IMR-90 (cell line): ENCODE measurements at regions not wholly inside any gene's neighbourhood (a gene's known extent, or its start where the extent isn't known, plus 50 kb on each side); places are given as distances from the start of the nearest gene placed in this dataset.

Experiments used
- ATAC-seq: fragments of 200-7000 bp; cut with Tn5 transposase; 2 replicates; pipeline ENCODE4 v1.9.1; 2020; ENCODE audit warnings: low read depth, mild to moderate bottlenecking, moderate library complexity
- BruUV-seq: library from RNA; stranded (reverse); fragments of 400-500 nt; replicated peaks from 2 replicates; lab custom pipeline; 2021; lab: Mats Ljungman, UMichigan
- CTCF ChIA-PET: fragments of 300-600 bp; formaldehyde crosslinking; extraction: SDS; loops from one replicate; lab custom pipeline; 2021; ENCODE audit warnings: antibody characterized with exemption; lab: Yijun Ruan, JAX
- POLR2A ChIA-PET: fragments of 300-600 bp; sonication (Branson Sonifier 250); formaldehyde crosslinking; loops from one replicate; lab custom pipeline; 2022; ENCODE audit warnings: antibody characterized with exemption; ENCODE audit not compliant: unreplicated experiment; lab: Charles Lee
- DNase-seq: peaks from one replicate; pipeline ENCODE4 v3.0.0; 2013
- H2AFZ ChIP-seq: replicated peaks from 2 replicates; pipeline ENCODE3; 2013; ENCODE audit warnings: low read length, mild to moderate bottlenecking; ENCODE audit not compliant: poor library complexity
- H2AK5ac ChIP-seq: 2 replicates; pipeline ENCODE4 v1.6.1; 2013; ENCODE audit warnings: low read depth, low read length, inconsistent platforms
- H2AK9ac ChIP-seq: replicated peaks from 2 replicates; pipeline ENCODE3; 2013; ENCODE audit warnings: mild to moderate bottlenecking, low read depth, low read length, moderate library complexity; ENCODE audit not compliant: poor library complexity
- H2BK120ac ChIP-seq: 2 replicates; pipeline ENCODE4 v1.6.1; 2013; ENCODE audit warnings: low read depth, low read length, inconsistent platforms
- H2BK15ac ChIP-seq: 3 replicates; pipeline ENCODE4 v1.6.1; 2013; ENCODE audit warnings: low read depth, low read length, inconsistent platforms
- H2BK20ac ChIP-seq: 2 replicates; pipeline ENCODE4 v1.6.1; 2013; ENCODE audit warnings: low read depth, mild to moderate bottlenecking, inconsistent platforms, low read length, moderate library complexity
- H2BK5ac ChIP-seq: 2 replicates; pipeline ENCODE4 v1.6.1; 2013; ENCODE audit warnings: mild to moderate bottlenecking, low read depth, low read length, inconsistent platforms; ENCODE audit not compliant: poor library complexity, severe bottlenecking
- H3K14ac ChIP-seq: replicated peaks from 2 replicates; pipeline ENCODE4 v1.6.1; 2013; ENCODE audit warnings: low read depth, low read length, inconsistent platforms
- H3K18ac ChIP-seq: 2 replicates; pipeline ENCODE4 v1.6.1; 2013; ENCODE audit warnings: low read depth, low read length, control low read depth
- H3K23ac ChIP-seq: 2 replicates; pipeline ENCODE4 v1.6.1; 2013; ENCODE audit warnings: low read depth, low read length, inconsistent platforms
- H3K27ac ChIP-seq: 2 replicates; pipeline ENCODE4 v1.5.1; 2013; ENCODE audit warnings: mild to moderate bottlenecking, control low read depth, low read length; ENCODE audit not compliant: insufficient read depth
- H3K27me3 ChIP-seq: 2 replicates; pipeline ENCODE4 v1.6.1; 2013; ENCODE audit warnings: low read length; ENCODE audit not compliant: control insufficient read depth, insufficient read depth
- H3K36me3 ChIP-seq: 2 replicates; pipeline ENCODE4 v1.6.1; 2013; ENCODE audit warnings: low read length, mixed read lengths; ENCODE audit not compliant: control insufficient read depth, insufficient read depth
- H3K4ac ChIP-seq: 2 replicates; pipeline ENCODE4 v1.6.1; 2013; ENCODE audit warnings: low read depth, low read length, inconsistent platforms
- H3K4me1 ChIP-seq: 2 replicates; pipeline ENCODE4 v1.6.1; 2013; ENCODE audit warnings: low read length, mixed read lengths; ENCODE audit not compliant: control insufficient read depth, insufficient read depth
- H3K4me2 ChIP-seq: 2 replicates; pipeline ENCODE4 v1.6.1; 2013; ENCODE audit warnings: low read depth, mild to moderate bottlenecking, control low read depth, low read length, moderate library complexity
- H3K4me3 ChIP-seq: 2 replicates; pipeline ENCODE4 v1.5.1; 2013; ENCODE audit warnings: low read depth, mild to moderate bottlenecking, control low read depth, low read length, moderate library complexity; ENCODE audit not compliant: insufficient read depth
- H3K56ac ChIP-seq: 2 replicates; pipeline ENCODE4 v1.6.1; 2013; ENCODE audit warnings: low read length, inconsistent platforms; ENCODE audit not compliant: insufficient read depth; ENCODE audit errors: extremely low read depth
- H3K79me1 ChIP-seq, 2 experiments: 2 replicates each; pipeline ENCODE4 v1.6.1; 2013; ENCODE audit warnings: low read length in 2 of 2, inconsistent platforms in 1 of 2, low read depth in 1 of 2
- H3K9ac ChIP-seq: 2 replicates; pipeline ENCODE4 v1.6.1; 2013; ENCODE audit warnings: low read depth, low read length, control low read depth
- H3K9me1 ChIP-seq: 2 replicates; pipeline ENCODE4 v1.6.1; 2013; ENCODE audit warnings: low read length, inconsistent platforms; ENCODE audit not compliant: insufficient read depth
- H3K9me3 ChIP-seq: 2 replicates; pipeline ENCODE4 v1.6.1; 2013; ENCODE audit warnings: low read length; ENCODE audit not compliant: control insufficient read depth, insufficient read depth
- H4K20me1 ChIP-seq: 2 replicates; pipeline ENCODE4 v1.6.1; 2013; ENCODE audit warnings: low read length, inconsistent platforms; ENCODE audit not compliant: insufficient read depth
- H4K5ac ChIP-seq: 2 replicates; pipeline ENCODE4 v1.6.1; 2013; ENCODE audit warnings: mild to moderate bottlenecking, low read depth, low read length, control low read depth
- H4K8ac ChIP-seq, 2 experiments: 2 replicates each; pipeline ENCODE4 v1.6.1; 2013; ENCODE audit warnings: low read depth in 2 of 2, low read length in 2 of 2, control low read depth in 1 of 2, inconsistent platforms in 1 of 2
- H4K91ac ChIP-seq: 2 replicates; pipeline ENCODE4 v1.6.1; 2013; ENCODE audit warnings: low read depth, low read length, inconsistent platforms; ENCODE audit not compliant: insufficient read depth
- BHLHE40 ChIP-seq: fragments of 150-350 bp; IDR thresholded peaks from 2 replicates; pipeline ENCODE4 v1.6.1; 2016; ENCODE audit warnings: mild to moderate bottlenecking, low read depth, low read length
- CEBPB ChIP-seq: IDR thresholded peaks from 2 replicates; pipeline ENCODE4 v1.6.1; 2012; ENCODE audit warnings: low read depth, low read length, improper control_type of control experiment
- CHD1 ChIP-seq: IDR thresholded peaks from 2 replicates; pipeline ENCODE4 v1.6.1; 2012; ENCODE audit warnings: low read depth, low read length, improper control_type of control experiment
- CTCF ChIP-seq: conservative IDR thresholded peaks from 2 replicates; pipeline ENCODE4 v1.5.1; 2012; ENCODE audit warnings: mild to moderate bottlenecking, low read depth, low read length, improper control_type of control experiment
- ELK1 ChIP-seq: fragments of 150-350 bp; IDR thresholded peaks from 2 replicates; pipeline ENCODE4 v1.6.1; 2016; ENCODE audit warnings: low read depth, mild to moderate bottlenecking, low read length, moderate library complexity, borderline replicate concordance
- FOS ChIP-seq: fragments of 150-350 bp; IDR thresholded peaks from 2 replicates; pipeline ENCODE4 v1.6.1; 2016; ENCODE audit warnings: low read depth, low read length
- MAFK ChIP-seq: IDR thresholded peaks from 2 replicates; pipeline ENCODE4 v1.6.1; 2012; ENCODE audit warnings: low read depth, low read length, improper control_type of control experiment
- MAZ ChIP-seq: IDR thresholded peaks from 2 replicates; pipeline ENCODE4 v1.6.1; 2012; ENCODE audit warnings: low read depth, mild to moderate bottlenecking, low read length, improper control_type of control experiment, moderate library complexity, borderline replicate concordance
- MXI1 ChIP-seq: IDR thresholded peaks from 2 replicates; pipeline ENCODE4 v1.6.1; 2012; ENCODE audit warnings: low read depth, mild to moderate bottlenecking, low read length, moderate library complexity, borderline replicate concordance
- NFE2L2 ChIP-seq: fragments of 150-350 bp; IDR thresholded peaks from 2 replicates; pipeline ENCODE4 v1.6.1; 2016; ENCODE audit warnings: low read depth, mild to moderate bottlenecking, low read length
- POLR2A ChIP-seq: IDR thresholded peaks from 2 replicates; pipeline ENCODE4 v1.6.1; 2012; ENCODE audit warnings: mild to moderate bottlenecking, low read depth, low read length
- RAD21 ChIP-seq: IDR thresholded peaks from 2 replicates; pipeline ENCODE4 v1.6.1; 2012; ENCODE audit warnings: low read length, improper control_type of control experiment
- RCOR1 ChIP-seq: IDR thresholded peaks from 2 replicates; pipeline ENCODE4 v1.6.1; 2012; ENCODE audit warnings: mild to moderate bottlenecking, low read length, improper control_type of control experiment; ENCODE audit not compliant: insufficient replicate concordance
- RFX5 ChIP-seq: IDR thresholded peaks from 2 replicates; pipeline ENCODE4 v1.8.0; 2012; ENCODE audit warnings: low read depth, mild to moderate bottlenecking, low read length, moderate library complexity
- SMC3 ChIP-seq: fragments of 150-350 bp; IDR thresholded peaks from 2 replicates; pipeline ENCODE4 v1.6.1; 2016; ENCODE audit warnings: low read depth, mild to moderate bottlenecking, antibody characterized with exemption, low read length, moderate library complexity
- USF2 ChIP-seq: fragments of 150-350 bp; IDR thresholded peaks from 2 replicates; pipeline ENCODE4 v1.6.1; 2017; ENCODE audit warnings: mild to moderate bottlenecking, antibody characterized with exemption, low read length, low read depth
- dilution Hi-C: fragments of 300-500 bp; cut with HindIII; formaldehyde crosslinking; loops from one replicate; pipeline ENCODE4 v1.14.3; 2018; ENCODE audit warnings: low sequenced_read_pairs; ENCODE audit not compliant: unreplicated experiment
- in situ Hi-C: fragments of 300-500 bp; cut with MboI; formaldehyde crosslinking; loops from 3 replicates; pipeline ENCODE4 v1.14.3; 2019; ENCODE audit warnings: low sequenced_read_pairs, inconsistent platforms, mixed read lengths
- intact Hi-C: fragments of 100-400 bp; cut with micrococcal nuclease; formaldehyde crosslinking; loops from 2 replicates; pipeline ENCODE4 v1.10.0; 2022

- ChIA-PET CTCF (no interaction called here), POLR2A (no interaction called here)
- H3K36me3 ChIP-seq = no peaks in the 10 kb centered on the region
- no peak overlapping the region for H3K4me3 ChIP-seq
- H3K27ac ChIP-seq = no peak overlapping the region
- no peak overlapping the region for H2AK9ac ChIP-seq
- no peaks in the 10 kb centered on the region for H3K79me1 ChIP-seq
- ATAC-seq (no peak), DNase-seq (no peak)
- H2BK120ac ChIP-seq = peak overlapping the region; percentile 60; the same call in 1 of the 2 replicates
- H3K9me3 ChIP-seq = no peaks in the 10 kb centered on the region
- H3K4me2 ChIP-seq = no peak overlapping the region
- H4K20me1 ChIP-seq = no peaks in the 10 kb centered on the region
- no peaks in the 10 kb centered on the region; the same call in 1 of the 2 replicates for H3K9me1 ChIP-seq
- no peak overlapping the region for H4K91ac ChIP-seq
- in situ Hi-C loops (no loop called here), dilution Hi-C loops (no loop called here), intact Hi-C loops (no loop called here)
- no peak overlapping the region for H3K18ac ChIP-seq
- no peak overlapping the region for H3K14ac ChIP-seq
- H3K4ac ChIP-seq = no peak overlapping the region
- no peak overlapping the region for H2BK5ac ChIP-seq
- no peak overlapping the region for H2AFZ ChIP-seq
- 0 out of 3 replicates have a peak overlapping the region, but pooled peaks have one; percentile 44 for H2BK15ac ChIP-seq
- H2BK20ac ChIP-seq = no peak overlapping the region; the same call in 1 of the 2 replicates
- H3K23ac ChIP-seq = no peak overlapping the region
- no peak overlapping the region for H4K5ac ChIP-seq
- TF ChIP-seq CHD1 = no peak
- no peak for TF ChIP-seq MXI1
- no peak for TF ChIP-seq POLR2A
- no peak for TF ChIP-seq ELK1
- TF ChIP-seq RCOR1 = no peak
- no peak for TF ChIP-seq SMC3
- no peak for TF ChIP-seq NFE2L2
- no peak for TF ChIP-seq CEBPB
- TF ChIP-seq BHLHE40 = no peak
- no peak for TF ChIP-seq MAZ
- no peak for TF ChIP-seq FOS
- TF ChIP-seq USF2 = no peak
- no peak for TF ChIP-seq MAFK
- TF ChIP-seq RAD21 = no peak
- TF ChIP-seq CTCF = no peak
- no peak for TF ChIP-seq RFX5
- H3K4me1 ChIP-seq = peaks cover 21% of the 10 kb centered on the region
- no peak overlapping the region for H3K9ac ChIP-seq
- no peak overlapping the region for H3K56ac ChIP-seq
- H3K27me3 ChIP-seq = no peaks in the 10 kb centered on the region
- no TSS peak for BruUV-seq
- H4K8ac ChIP-seq = no peak overlapping the region
- H2AK5ac ChIP-seq = no peak overlapping the region
Measured at GRCh38 chr6:139985236-139985815, 610.9 kb upstream of the CITED2 start.
